Mesothelial cell of epicardium (in vitro differentiated cells): ENCODE measurements at regions not wholly inside any gene's neighbourhood (a gene's known extent, or its start where the extent isn't known, plus 50 kb on each side); places are given as distances from the start of the nearest gene placed in this dataset.

Source experiments
- DNase-seq, 2 experiments: peaks; one replicate each; pipeline ENCODE4 v3.0.0; 2021; ENCODE audit warnings: low spot score in 2 of 2; ENCODE audit not compliant: unreplicated experiment in 2 of 2
- H3K27ac Mint-ChIP-seq: 2 replicates; pipeline ENCODE4 v1.8.0; 2021; ENCODE audit warnings: mixed read lengths
- H3K27me3 Mint-ChIP-seq: 2 replicates; pipeline ENCODE4 v1.8.0; 2021; ENCODE audit warnings: low read depth, mixed read lengths
- H3K36me3 Mint-ChIP-seq: 2 replicates; pipeline ENCODE4 v1.8.0; 2021; ENCODE audit warnings: mixed read lengths
- H3K4me1 Mint-ChIP-seq: 2 replicates; pipeline ENCODE4 v1.8.0; 2021; ENCODE audit warnings: mixed read lengths
- H3K4me3 Mint-ChIP-seq: 2 replicates; pipeline ENCODE4 v1.8.0; 2021; ENCODE audit warnings: mild to moderate bottlenecking, moderate library complexity, mixed read lengths
- H3K9me3 Mint-ChIP-seq: 2 replicates; pipeline ENCODE4 v1.8.0; 2021; ENCODE audit warnings: mixed read lengths
- CTCF ChIP-seq: fragments of 200-600 bp; sonication (generic); IDR thresholded peaks from one replicate; pipeline ENCODE4 v1.5.0; 2021; ENCODE audit warnings: antibody characterized with exemption; ENCODE audit not compliant: unreplicated experiment

- no peak overlapping the region for H3K4me3 Mint-ChIP-seq
- TF ChIP-seq CTCF = no peak
- no peaks in the 10 kb centered on the region for H3K36me3 Mint-ChIP-seq
- no peak for DNase-seq
- H3K4me1 Mint-ChIP-seq = peaks cover 6% of the 10 kb centered on the region
- peaks cover 9% of the 10 kb centered on the region for H3K9me3 Mint-ChIP-seq
- H3K27me3 Mint-ChIP-seq = no peaks in the 10 kb centered on the region
- no peak overlapping the region for H3K27ac Mint-ChIP-seq
These were observed 79.2 kb upstream of the BACH2 start for GRCh38 chr6:90375681-90376439.

- Mint-ChIP-seq H3K36me3 (no peaks in the 10 kb centered on the region), H3K27me3 (no peaks in the 10 kb centered on the region), H3K4me3 (no peak overlapping the region), H3K27ac (no peak overlapping the region), H3K4me1 (peaks cover 17% of the 10 kb centered on the region), H3K9me3 (peaks cover 7% of the 10 kb centered on the region)
- no peak for DNase-seq
- TF ChIP-seq CTCF = no peak
These were observed 77.6 kb upstream of the BACH2 start for GRCh38 chr6:90374201-90374600.

DNA sequence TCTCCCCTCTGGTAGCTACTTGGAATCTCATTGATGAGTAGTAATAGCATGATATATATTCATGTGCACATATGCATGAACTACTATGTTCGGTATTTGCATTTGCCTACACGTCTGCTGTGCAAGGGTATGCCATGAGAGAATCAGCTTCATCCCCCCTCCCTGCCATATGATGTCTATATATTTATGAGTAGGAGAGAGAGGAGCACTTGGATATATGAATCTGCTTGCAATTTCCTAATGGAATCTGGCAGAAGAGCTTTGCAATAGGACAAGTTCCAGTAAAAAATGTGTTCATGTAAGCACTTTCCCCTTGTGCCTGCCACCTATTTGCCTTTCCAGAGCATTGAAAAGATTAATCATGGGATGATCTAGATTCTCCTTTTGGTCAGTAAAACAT, 76.2 kb upstream of the BACH2 start:
- Mint-ChIP-seq H3K9me3 (peaks cover 7% of the 10 kb centered on the region), H3K4me1 (peaks cover 23% of the 10 kb centered on the region), H3K36me3 (peaks cover 2% of the 10 kb centered on the region), H3K27me3 (no peaks in the 10 kb centered on the region), H3K27ac (no peak overlapping the region), H3K4me3 (no peak overlapping the region)
- TF ChIP-seq CTCF = no peak
- DNase-seq = no peak

DNA sequence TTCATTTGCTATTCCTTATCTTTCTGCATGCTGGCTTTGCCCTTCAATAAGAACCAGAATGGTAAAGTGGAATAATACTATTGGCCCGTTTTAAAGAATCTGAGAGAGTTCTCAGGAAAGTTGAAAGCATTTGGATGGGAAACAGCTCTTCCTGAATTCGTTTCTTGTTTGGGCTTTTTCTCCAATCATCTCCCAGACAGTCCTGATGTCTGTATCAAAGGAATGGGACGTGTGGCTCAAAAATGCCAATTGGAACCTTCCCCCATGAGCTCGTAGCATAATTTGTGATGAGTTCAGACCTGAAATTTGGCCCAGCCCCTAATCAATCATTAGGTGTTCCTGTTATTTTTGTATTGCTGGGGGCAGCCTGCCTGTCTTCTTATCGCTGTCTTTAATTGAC, 75.8 kb upstream of the BACH2 start:
- Mint-ChIP-seq H3K9me3 (peaks cover 11% of the 10 kb centered on the region), H3K4me3 (no peak overlapping the region), H3K27ac (no peak overlapping the region), H3K27me3 (no peaks in the 10 kb centered on the region), H3K4me1 (peaks cover 23% of the 10 kb centered on the region), H3K36me3 (peaks cover 4% of the 10 kb centered on the region)
- no peak for TF ChIP-seq CTCF
- DNase-seq = no peak

GRCh38 chr6:90370493-90370959, 73.9 kb upstream of the BACH2 start:
- no peak for DNase-seq
- no peaks in the 10 kb centered on the region for H3K27me3 Mint-ChIP-seq
- H3K4me1 Mint-ChIP-seq = peaks cover 27% of the 10 kb centered on the region
- peaks cover 14% of the 10 kb centered on the region for H3K9me3 Mint-ChIP-seq
- peaks cover 4% of the 10 kb centered on the region for H3K36me3 Mint-ChIP-seq
- H3K27ac Mint-ChIP-seq = no peak overlapping the region
- no peak for TF ChIP-seq CTCF
- no peak overlapping the region for H3K4me3 Mint-ChIP-seq

DNA sequence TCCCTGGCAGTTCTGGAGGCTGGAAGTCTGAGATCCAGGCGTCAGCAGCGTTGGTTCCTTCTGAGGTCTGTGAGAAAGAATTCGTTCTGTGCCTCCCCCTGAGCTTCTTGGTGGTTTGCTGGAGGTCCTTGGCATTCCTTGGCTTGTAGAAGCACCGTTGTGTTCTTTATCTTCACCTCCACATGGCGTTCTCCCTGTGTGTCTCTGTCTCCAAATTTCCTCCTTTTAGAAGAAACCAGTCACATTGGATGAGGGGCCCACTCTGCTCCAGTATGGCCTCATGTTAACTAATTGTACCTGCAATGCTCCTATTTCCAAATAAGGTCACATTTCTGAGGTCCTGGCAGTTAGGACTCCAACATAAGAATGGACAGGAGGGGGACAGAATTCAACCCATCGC, 73.0 kb upstream of the BACH2 start:
- Mint-ChIP-seq H3K9me3 (peaks cover 9% of the 10 kb centered on the region), H3K4me1 (peaks cover 36% of the 10 kb centered on the region), H3K4me3 (no peak overlapping the region), H3K36me3 (peaks cover 4% of the 10 kb centered on the region), H3K27me3 (no peaks in the 10 kb centered on the region), H3K27ac (peak overlapping the region; percentile 92)
- TF ChIP-seq CTCF = no peak
- no peak for DNase-seq
